HL-60/S4 (cell line): ENCODE measurements at regions not wholly inside any gene's neighbourhood (a gene's known extent, or its start where the extent isn't known, plus 50 kb on each side); places are given as distances from the start of the nearest gene placed in this dataset.

ENCODE experiments used
- in situ Hi-C: fragments of 300-500 bp; cut with MboI; formaldehyde crosslinking; loops from 2 replicates; pipeline ENCODE4 v1.14.3; 2022; ENCODE audit warnings: low sequenced_read_pairs

DNA sequence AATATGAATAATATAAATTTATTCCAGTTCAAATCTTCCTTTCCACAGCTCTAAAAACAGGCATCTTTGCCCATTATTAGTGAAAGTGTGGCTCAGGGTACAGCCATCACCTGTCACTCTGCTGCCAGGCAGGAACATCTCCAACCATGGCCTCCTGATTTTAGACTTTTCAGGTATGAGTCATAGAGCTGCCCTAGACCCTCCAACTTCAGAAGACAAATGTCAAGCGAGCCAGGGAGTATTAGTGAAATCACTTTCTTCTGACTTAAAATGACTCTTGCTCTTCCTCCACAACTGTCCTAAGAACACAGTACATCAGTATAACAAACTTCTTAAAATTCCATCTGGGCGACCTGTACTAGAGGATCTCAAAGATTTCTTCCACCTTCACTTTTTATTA is 78.1 kb upstream of the AKAP13 start:
- in situ Hi-C loops, result no loop called here

DNA sequence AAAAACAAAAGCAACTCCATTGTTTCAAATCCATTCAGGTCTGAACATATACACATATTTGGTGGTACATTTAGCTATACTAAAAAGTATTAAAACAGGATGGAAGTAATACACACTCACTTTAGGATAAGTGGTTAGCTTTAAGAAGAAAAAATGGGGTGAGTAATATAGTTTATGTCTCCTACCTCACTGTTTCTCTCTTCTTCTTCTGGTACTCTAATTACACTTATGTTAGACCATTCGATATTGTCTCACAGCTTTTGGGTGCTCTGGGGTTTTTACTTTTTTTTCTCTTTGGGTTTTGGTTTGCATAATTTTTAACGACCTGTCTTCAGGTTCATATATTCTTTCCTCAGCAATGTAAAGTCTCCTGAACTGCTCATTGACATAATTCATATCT is 75.4 kb upstream of the AKAP13 start:
- in situ Hi-C loops, result no loop called here

DNA sequence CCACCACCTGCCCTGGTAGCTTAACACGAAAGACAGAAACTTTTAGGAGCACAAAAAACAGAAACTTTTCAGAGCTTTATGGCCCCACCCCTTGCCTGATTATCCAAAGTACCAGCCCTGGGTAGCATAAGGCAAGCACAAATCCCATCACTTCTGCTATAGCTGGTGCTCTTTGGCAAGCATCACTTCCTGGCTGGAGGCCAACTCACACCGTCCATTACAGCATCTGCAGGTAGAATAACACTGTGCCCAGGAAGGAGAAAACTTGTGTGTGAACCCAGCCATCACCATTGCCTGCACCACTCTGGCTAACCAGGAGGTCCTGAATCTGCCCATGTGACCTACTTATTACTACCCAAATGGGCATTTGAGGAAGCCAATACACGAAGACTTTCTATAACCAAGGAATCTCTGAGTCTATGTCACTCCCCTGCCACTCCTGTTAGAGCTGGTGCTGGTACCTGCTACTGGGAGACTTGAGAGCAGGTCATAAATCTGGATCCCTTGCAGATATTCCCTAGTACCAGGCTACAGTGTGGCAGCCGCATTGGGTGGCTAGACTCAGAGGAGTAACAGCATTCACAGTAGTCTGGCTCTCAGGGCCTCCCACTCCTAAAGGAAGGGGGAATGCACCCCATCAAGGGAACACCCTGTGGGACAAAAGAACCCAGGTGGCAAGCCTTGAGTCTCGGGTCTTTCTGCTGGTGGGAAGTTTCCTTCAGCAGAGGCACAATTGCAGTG is 73.3 kb upstream of the AKAP13 start:
- in situ Hi-C loops, result no loop called here

DNA sequence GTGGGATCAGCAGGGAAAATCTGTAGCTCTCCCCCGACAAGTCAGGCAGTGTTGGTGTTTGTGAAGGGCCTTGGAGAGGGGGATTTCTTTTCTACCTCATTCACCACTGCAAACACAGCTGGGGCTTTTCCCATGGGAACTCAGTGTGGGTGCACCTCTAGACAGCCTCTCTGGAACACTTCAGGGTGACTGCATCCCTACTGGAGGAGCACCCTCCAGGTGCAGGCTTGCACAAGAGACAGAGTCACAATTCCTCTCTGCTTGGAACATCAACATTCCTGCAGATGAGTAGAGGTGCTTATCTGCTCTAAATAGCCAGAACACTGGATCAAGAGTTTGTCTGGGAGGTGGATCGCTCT is 72.7 kb upstream of the AKAP13 start:
- in situ Hi-C loops, result no loop called here

DNA sequence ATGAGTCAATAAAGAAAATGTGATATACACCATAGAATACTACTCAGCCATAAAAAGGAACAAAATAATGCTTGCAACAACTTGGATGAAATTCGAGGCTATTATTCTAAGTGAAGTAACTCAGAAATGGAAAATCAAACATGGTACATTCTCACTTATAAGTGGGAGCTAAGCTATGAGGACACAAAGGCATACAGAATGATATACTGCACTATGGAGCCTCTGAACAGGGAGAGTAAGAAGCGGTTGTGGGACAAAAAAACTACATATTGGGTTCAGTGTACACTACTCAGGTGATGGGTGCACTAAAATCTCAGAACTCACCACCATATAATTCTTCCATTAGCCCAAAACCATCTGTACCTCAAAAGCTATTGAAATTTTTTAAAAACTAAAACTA is 68.8 kb upstream of the AKAP13 start:
- in situ Hi-C loops, result no loop called here

DNA sequence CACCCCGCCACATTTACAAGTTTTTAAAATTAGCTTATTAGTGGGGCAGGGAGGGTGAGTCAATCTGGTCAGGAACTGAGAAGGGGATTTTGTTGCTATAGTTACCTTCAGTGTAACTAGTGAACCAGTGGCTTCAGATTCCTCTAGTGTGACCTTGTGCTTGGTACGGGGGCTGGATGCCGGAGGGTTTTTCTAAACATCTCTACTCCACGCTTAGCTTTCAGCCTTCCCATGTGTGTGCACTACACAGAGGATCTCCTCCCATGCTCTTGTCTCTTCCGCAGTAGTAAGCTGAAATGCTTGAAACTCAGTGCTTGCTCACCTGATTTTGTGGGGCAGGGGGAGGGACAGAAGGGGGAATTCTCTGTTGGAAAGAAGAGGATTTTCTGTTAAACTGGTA is 67.9 kb upstream of the AKAP13 start:
- in situ Hi-C loops, result no loop called here

DNA sequence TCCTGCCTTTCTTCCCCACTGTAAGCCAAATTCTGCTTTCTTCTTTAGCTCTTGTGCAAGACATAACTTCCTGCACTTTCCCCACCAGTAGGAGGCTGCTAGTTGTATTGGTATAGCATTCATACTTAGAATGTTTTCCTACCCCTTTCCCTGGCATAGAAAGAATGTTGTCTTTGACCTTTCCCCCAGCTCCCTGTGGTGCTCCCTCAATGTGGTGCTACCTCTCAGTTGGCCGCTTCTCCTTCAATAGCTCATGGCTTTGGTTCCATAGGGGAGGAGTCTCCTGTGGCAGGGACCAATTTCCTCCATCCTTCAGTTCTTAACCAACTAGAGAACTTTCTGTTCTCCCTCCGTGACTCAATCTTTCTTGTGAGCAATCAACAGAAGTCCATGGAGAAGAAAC is 67.5 kb upstream of the AKAP13 start:
- in situ Hi-C loops, result no loop called here

DNA sequence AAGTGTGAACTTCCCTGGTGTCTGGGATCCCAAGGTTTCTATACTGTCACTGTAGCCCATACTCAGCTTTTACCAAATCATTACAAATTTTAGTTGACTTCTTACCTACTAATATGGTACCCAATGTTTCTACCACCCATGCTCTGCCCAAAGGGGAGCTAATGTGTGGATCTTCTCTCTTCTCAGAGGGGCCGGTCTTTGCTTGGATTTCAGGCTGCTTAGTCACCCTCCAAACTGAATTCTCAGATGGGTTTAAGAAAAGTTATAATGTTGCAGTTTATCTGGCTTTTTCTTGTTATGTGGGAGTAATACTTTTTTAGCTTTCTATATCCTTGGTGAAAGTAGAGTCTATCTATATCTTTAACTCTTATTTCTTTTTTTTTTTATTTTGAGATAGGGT is 67.1 kb upstream of the AKAP13 start:
- in situ Hi-C loops, result no loop called here

DNA sequence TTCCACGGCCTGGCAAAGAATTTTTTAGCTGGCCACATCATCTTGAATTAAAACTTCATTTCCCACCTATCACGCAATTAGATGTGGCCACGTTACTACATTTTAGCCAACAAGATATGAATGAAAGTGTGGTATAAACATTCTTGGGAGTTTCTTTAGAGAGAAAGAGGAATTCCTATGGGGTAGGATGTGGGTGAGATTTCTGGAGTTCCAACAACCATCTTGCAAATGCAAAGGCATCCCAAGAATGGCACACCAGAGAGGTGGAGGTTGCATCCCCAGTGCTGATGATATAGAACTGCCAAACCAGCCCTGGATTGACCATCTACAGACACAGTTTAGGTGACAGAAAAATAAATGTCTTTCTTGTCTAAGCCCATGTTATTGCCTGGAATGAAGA is 66.3 kb upstream of the AKAP13 start:
- in situ Hi-C loops, result no loop called here

DNA sequence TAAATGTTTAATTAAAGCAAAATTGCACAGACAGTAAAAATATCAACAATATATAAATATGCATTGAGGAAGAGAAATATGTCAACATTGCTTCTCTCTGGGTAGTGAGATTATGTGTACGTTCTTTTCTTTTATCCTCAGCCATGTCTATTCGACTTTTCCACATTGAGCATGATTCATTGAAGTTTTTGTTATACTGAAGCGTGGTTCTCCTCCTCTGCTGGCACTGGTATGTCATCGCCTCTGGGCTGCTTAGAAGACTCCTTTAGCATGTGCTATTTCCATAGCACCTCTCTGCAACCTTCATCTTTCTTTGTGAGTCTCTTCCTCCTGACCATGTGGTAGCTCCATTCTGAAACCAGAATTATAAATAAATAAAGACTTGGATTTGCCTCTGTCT is 65.8 kb upstream of the AKAP13 start:
- in situ Hi-C loops, result no loop called here

DNA sequence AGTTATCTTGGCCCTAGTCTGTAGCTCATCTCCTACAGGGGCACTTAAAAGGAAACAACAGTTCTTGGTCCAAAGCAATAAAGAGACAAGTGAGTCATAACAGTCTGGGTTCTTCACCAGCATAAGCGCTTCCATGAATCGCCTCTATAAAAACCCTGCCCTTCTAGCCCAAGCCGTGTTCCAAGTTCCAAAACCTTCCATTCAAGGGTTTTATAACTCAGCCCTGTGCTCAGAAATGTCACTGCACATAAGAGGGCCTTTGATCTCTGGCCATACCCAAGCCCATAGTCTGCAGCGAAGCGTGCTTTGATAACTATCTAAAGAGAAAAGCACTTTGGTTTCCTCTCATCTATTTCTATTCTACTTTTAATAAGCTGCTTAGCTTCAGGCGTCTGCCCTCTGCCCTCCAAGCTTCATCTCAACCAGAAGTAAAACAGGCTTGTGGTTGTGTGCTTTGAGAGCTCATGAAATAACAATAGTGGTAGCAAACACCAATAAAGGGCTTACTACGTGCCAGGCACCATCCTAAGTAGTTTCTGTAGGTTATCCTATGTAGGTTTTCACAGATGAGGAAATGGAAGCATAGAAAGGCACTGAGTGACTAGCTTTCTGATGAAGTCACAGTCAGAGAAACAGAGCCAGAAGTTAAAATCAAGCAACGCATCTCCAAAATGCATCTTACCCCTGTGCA is 64.0 kb upstream of the AKAP13 start:
- in situ Hi-C loops, result no loop called here

DNA sequence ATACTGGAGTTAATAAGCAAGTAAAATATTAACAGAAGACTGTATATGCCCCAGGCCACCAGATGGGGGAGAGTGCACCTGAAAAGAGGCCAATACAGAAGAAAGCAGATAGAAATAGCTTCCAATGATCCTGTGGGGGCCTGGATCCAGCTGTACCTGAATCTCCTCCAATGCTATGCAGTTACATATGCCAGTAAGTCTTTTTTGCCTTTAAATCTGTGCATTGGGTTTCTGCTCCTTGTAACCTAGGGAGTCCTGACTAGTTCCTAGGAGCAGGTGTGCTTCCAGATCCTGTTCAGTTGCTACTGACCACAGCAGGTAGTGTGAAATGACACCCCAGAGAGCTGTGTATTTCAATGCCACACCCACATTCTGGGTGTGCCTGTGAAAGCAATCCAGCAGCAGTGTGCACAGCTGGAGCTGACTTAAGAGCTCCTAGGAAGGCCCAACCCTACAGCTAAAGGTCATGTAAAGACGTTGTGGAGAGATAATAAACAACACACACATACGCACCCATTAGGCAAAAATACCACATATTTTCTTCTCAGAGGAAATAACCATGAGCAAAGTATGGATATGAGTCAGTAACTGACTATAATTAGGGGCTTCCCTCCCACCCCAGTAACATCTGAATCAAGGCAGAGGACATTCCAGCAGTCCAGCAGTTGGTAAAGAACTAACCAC is 62.2 kb upstream of the AKAP13 start:
- in situ Hi-C loops, result no loop called here

DNA sequence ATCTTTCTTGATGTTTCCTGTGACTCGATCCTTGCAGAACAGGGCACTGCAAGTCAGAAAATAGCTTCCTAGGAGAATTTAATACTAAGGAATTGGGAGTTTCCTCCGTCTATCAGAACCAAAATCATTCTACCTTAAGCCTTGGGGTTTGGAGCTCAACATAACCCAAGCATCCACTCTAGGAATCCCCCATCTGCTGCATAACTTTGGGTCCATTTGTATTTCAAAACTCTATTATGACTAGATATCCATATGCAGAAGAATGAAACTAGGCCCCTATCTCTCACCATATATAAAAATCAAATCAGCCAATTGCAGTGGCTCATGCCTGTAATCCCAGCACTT is 61.7 kb upstream of the AKAP13 start:
- in situ Hi-C loops, result no loop called here

DNA sequence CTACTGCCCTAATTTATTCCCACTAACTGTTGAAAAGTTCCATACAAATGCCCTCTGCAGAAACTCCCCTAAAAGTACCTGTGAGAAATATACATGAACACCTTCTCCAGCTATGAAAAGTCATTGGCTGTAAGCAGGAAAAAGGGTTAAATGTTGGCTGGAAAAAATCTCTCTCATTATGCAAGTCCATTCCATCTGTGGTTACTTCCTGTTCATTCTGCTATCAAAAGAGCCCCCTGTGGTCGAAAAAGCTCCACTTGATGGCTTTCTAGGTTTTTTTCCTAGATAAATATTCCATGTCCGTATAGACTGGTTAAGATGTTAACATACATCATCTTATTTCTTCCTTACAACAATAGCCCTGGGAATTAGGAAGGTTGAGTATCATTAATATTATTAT is 56.2 kb upstream of the AKAP13 start:
- in situ Hi-C loops, result no loop called here

DNA sequence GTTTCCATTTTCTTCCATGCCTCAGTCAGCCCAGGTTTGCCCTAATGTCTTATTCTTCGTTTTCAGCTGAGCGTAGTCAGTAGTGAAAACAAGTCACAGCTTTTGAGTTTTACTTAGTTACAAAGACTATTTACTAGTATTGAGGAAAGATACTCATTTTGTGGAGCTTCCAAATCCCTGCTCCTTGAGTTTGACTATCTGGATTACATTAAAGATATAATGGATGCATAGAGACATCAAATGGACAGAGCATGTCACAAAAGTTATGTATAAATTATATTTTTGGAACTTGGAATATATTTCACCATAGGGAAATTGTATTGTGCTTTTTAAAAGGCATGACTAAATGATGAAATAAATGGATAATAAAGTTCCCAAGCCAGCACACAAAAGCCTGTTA is 54.6 kb upstream of the AKAP13 start:
- in situ Hi-C loops, result no loop called here

DNA sequence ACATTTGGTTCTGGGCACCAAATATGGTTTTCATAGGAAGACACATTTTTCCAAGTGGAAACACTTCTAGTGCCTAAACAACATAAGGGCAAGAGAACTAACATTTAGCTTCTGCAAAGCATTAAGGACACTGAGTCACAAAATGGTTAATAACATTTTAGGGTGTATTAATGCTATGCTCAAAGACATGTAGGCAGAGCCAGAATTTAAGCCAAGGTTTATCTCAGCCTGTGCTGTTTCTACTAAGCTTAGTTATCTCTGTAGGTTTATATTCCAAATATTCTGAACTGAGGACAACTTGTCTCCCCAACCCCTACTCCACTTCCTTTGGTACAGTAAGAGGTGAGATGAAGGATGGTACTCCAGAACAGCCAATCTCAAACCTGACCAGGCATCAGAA is 54.1 kb upstream of the AKAP13 start:
- in situ Hi-C loops, result no loop called here

DNA sequence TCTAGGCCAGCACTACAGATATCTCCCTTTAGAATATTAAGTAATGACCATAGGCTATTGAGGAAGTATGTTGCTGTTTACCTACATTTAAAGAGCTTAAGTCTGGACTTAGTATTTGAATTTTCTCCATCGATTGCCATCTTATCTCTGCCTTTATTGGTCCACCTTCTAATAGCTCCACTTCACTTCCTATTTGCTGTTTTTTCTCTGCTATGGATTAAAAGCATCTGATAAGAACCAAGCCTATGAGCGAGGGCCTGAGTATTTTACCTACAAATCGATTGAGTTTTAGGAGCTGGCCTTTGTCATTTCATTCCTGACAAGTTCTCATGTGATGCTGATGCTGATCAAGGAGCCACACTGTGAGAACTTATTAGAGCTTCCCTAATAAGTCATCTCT is 52.6 kb upstream of the AKAP13 start:
- in situ Hi-C loops, result no loop called here

DNA sequence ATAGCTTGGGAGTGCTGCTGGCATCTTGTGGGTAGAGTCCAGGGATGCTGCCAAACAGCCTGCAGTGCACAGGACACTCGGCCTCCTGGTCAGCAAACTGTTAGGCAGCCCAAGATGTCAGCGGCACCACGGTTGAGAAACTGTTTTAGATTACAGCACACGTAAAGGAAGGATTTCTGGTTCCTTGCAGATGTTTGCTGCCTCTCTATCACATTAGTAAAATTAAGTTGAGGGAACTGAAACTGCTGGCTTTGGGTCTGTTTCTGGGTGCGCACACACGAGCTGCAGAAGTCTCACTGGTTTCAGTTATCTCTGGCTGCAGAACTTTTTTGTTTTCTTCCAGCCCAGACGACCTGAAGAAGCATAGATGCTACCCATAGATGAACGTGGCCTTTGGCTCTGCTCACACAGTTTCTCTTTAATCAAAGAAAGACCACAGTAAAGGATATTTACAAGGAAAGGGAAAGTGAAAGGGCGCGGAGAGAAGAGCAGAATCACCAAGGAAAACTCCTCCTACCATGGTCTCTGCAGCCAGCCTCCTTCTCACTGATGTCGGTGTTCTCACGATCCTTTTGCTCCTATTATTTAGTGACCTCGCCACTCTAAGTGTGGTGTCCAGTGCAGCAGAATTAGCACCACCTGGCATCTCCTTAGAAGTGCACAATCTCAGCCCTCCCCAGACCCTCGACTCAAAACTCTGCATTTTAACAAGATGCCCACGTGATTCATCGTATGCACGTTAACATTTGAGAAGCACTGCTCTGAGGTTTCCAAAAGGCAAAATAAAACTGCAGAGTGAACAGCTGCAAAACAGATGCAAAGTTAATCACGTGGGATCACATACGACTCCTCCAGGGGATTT is 50.6 kb upstream of the AKAP13 start:
- in situ Hi-C loops, result no loop called here
